ENCODE measurements at regions not wholly inside any gene's neighbourhood (a gene's known extent, or its start where the extent isn't known, plus 50 kb on each side); places are given as distances from the start of the nearest gene placed in this dataset.

DNA sequence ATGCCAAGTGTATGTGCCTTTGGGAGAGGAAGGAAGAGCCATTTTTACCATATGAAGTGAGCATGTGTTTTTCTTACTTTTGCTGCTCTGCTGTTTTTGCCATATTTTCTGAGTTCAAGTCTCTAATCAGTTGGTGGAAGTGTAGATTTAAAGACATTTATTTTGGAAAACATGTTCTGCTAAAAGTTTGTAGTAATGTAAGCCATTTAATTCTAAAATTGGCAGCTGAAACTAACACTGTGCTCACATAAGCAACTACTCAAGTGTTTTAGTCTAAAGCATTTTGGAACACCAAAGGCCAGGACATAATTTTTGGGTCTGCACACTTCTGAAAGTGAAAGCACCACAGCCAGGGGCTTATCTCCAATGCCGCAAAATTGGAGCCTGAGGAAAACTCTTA lies 363.4 kb upstream of the ZNF608 start:
- DNase-seq (ENCODE audit: extremely low read depth, low read depth), result no peak
- TF ChIP-seq, protein P1, sequence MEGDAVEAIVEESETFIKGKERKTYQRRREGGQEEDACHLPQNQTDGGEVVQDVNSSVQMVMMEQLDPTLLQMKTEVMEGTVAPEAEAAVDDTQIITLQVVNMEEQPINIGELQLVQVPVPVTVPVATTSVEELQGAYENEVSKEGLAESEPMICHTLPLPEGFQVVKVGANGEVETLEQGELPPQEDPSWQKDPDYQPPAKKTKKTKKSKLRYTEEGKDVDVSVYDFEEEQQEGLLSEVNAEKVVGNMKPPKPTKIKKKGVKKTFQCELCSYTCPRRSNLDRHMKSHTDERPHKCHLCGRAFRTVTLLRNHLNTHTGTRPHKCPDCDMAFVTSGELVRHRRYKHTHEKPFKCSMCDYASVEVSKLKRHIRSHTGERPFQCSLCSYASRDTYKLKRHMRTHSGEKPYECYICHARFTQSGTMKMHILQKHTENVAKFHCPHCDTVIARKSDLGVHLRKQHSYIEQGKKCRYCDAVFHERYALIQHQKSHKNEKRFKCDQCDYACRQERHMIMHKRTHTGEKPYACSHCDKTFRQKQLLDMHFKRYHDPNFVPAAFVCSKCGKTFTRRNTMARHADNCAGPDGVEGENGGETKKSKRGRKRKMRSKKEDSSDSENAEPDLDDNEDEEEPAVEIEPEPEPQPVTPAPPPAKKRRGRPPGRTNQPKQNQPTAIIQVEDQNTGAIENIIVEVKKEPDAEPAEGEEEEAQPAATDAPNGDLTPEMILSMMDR (IDR thresholded peaks at IDR 0.05; ENCODE audit: low read depth, low read length), result no peak

DNA sequence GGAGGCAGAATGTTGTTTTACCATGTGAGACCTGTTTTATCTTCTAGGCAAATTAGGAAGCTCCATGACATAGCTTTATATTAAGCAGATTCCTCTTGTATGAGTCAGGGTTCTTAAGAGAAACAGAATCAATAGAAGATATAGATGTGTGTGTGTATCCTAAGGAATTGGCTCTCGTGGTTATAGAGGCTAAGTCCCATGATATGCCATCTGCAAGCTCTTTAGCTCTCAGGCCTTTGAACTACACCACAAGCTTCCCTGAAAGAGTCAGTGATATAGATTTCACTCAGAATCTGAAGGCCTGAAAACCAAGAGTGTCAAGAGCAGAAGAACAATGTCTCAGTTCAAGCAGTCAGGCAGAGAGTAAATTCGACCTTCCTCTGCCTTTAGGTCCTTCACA lies 365.8 kb upstream of the ZNF608 start:
- TF ChIP-seq, protein P1 (IDR thresholded peaks at IDR 0.05; ENCODE audit: low read depth, low read length), result no peak
- no peak for DNase-seq (ENCODE audit: extremely low read depth, low read depth)

DNA sequence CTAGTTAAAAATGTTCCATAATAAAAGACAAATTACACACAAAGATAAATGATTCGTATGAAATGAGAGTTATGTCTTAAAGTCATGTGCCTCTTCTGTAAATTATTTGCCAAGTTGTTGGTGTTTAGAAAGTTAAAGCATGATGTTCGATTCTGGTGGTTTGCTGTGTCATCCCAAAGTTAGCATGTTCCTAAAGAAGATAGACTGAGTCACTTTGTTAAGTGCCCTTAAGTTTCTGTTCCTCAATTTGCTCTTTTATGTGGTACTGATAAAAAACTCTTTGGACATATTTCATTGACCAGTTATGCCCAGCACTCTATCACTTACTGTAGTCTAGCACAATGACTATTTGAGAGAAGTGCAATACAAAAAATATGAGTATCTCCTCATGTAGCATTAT lies 366.9 kb upstream of the ZNF608 start:
- TF ChIP-seq, protein P1 (IDR thresholded peaks at IDR 0.05; ENCODE audit: low read depth, low read length), result no peak
- no peak for DNase-seq (ENCODE audit: extremely low read depth, low read depth)

DNA sequence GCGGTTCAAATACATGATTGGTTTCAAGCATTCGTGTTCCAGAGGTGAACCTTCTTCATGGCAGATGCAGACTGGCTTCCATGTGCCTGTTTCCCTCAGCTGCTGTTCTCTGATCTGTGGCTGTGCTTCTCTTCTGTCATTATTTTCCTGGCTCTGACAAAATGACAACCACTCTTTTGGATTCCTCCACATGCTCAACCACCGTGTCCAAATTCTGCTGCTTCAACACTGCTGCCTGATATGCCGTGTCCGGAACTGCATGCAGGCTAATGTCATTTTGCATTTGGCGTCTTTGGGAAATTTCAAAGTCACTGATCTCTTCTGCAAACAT lies 368.7 kb upstream of the ZNF608 start:
- no peak for DNase-seq (ENCODE audit: extremely low read depth, low read depth)
- TF ChIP-seq, protein P1 (IDR thresholded peaks at IDR 0.05; ENCODE audit: low read depth, low read length), result no peak

DNA sequence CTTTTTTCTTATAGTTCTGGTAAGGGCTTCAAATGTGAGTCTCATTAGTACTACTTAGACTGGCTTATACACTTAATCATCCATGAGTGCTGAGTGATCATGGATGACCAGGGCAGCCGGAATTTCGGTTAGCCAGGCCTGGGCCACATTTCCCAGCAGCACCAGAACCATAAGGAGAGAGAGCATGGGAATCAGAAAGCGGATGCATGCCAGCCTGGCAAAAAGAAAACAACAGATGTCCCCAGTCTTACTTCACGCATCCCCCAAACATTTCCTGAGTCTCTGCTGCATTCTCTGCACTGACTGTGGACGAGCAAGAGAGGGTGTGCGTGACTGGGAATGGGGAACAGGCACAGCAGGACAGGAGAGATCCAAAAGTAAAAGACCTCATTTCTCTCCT lies 371.1 kb upstream of the ZNF608 start:
- DNase-seq (ENCODE audit: extremely low read depth, low read depth), result no peak
- TF ChIP-seq, protein P1 (IDR thresholded peaks at IDR 0.05; ENCODE audit: low read depth, low read length), result no peak

DNA sequence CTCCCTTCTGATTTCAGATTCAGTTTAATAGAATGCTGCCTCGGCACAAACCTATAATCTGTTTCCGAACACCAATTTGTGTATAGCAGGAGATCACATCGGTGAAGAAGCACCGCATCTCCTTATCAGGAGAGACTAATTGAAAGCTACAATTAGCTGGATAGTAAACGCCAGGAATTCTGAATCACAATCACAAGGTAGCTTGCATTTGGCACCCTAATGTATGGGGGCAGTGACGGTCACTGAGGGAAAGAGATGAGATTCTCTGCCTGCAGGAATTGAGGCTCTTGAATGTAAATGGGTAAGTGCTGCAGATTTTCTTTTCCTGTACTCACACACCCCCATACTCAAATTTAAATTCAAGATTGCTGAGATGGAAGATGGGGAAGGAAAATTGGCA lies 373.6 kb upstream of the ZNF608 start:
- TF ChIP-seq, protein P1 (IDR thresholded peaks at IDR 0.05; ENCODE audit: low read depth, low read length), result no peak
- DNase-seq (ENCODE audit: extremely low read depth, low read depth), result no peak

DNA sequence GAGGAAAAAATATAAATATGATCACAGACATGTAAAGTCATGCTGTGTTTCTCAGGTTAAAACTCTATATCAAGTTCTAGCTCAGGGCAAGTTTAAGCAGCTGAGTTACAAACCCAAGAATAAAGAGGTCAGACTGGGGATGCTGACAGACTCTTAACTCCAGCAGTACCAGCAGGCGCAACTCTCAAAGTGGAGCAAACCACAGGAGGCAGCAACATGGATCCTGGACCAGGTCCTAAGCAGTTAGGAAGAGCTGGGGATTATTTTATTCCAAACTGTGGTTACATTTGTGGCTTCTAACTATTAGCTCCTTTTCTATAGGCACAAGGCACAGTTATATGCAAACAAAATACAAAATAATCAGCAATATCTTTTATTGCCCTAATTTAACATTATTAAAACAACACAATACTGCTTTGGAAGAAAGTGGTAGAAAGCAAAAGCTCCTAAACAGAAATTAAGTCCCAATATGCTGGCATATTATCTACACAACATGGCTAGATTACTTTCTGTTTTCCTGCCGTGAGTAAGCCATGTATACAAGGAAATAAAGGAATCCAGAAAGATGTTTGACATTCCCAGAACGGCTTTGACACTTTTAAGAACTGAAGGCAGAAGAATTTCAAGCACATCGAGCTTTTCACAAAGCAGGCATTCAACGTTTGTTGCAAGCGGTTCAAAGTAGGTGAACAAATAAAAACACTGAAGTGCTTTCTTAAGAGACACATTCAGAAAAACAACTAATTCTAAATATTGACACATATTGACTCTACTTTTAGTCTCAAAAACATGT lies 378.8 kb upstream of the ZNF608 start:
- DNase-seq (ENCODE audit: extremely low read depth, low read depth), result no peak
- TF ChIP-seq, protein P1 (IDR thresholded peaks at IDR 0.05; ENCODE audit: low read depth, low read length), result no peak

Data from AG09319 (cell line).